ENCODE measurements at regions not wholly inside any gene's neighbourhood (a gene's known extent, or its start where the extent isn't known, plus 50 kb on each side); places are given as distances from the start of the nearest gene placed in this dataset.

DNA sequence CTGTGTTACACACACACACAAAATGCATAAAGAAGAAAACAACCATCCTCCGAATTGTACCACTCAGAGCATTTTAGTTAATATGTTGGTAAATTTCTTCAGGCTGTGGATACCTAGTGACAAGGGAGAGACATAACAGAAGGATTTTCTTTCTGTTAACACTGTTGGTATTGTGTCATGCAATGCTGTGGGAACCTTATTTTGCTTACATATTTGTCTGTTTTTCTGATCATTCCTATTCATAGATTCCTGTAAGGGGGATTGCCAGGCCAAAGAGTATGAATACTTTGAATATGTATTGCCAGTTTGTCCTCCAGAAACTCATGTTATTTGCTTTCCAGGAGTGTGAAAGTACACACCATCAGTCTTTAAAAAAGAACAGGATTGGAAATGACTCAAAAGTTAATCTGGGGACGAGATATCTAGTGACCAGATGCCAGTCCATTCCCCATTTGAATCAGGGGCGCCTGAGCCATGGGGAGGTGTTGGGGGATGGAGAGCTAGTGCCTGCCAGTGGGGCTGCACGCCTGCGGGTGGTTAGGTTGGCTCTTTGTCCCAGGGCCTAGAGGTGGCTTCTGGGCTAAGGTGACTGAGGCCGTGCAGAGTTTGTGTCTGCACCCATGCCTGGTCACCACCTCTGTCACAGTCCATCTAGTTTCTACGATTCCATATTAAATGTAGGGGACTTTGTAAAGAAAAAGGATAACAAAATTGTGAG, 142.0 kb downstream of the PTPN20 start:
- DNase-seq (ENCODE audit: low spot score): no peak

DNA sequence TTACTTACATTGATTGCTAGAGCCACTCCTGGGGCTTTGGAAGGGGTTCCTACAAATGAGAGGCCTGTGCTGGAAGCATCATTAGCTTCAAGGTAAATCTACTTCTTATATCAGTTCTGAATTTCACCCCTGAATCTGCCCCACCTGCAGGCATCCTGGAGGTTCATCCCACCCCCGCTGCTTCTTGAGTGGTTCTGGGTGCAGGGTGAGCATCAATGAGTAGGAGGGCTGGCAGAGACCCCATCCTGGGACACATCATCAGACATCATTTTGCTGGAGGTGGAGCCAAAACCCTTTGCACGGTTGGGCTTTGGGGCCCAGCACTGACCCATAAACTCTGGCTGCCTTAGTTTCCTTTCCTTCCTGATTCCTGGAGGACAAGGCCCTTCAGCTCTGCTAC, 143.7 kb downstream of the PTPN20 start:
- no peak for DNase-seq (ENCODE audit: low spot score)

- no peak for DNase-seq (ENCODE audit: low spot score)
Observed at GRCh38 chr10:47055386-47056246, 144.4 kb downstream of the PTPN20 start.

GRCh38 chr10:47056247-47056510, 145.0 kb downstream of the PTPN20 start:
- DNase-seq (ENCODE audit: low spot score): no peak

- DNase-seq (ENCODE audit: low spot score): no peak
Observed at GRCh38 chr10:47057471-47057870, 146.2 kb downstream of the PTPN20 start.

- no peak for DNase-seq (ENCODE audit: low spot score)
Observed at GRCh38 chr10:47058032-47058702, 146.9 kb downstream of the PTPN20 start.

GRCh38 chr10:47058961-47059391, 147.7 kb downstream of the PTPN20 start:
- no peak for DNase-seq (ENCODE audit: low spot score)

DNA sequence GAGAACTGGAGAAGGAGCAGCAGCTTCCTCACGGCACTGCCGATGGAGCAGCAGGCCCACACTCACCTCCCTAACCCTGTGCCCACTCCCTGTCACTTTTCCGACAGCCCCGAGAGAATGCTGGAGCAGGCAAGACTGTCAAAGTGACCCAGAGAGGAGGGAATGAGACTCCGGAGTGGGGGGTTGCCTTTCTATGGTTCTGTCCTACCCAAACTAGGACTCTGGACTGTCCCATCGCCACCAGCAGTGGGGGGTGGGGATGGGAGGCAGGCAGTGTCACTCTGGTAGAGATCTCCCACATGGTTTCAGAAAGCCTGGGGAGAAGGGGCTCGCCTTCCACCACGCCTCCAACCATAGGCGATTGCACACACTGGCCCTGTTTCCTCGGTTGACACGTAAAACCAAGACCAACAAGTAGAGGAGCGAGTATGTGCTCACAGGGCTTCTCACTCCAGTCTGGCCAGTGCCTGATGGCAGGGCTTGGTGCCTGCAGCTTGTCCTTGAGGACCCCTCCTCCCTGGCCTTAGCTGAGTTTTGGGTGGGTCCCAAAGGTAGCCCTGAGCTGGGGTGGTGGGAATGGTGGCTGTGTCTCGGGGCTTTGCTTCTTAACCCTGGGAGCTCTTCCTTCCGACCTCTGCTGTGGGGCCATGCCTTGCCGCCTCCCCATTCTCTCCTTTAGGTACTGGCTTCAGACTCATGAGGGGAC, 148.5 kb downstream of the PTPN20 start:
- no peak for DNase-seq (ENCODE audit: low spot score)

DNA sequence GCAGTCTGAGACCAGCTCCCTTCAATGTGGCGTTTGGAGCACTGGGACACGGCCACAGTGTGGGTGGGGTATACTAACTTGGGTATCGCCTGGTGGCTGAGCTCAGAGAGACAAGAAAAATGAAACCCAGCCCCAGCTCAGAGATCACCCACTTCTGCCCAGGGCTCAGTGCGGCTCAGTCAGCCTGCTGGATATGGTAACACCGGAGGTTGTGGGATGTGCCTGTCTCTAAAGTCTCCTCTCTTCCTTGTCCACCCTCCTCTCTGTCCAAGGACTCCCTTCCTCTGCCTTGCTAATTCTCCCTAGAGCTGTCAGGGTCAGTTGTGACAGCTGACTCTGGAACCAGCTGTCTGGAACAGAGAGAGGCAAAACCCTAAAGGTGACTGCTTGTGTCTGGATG, 149.1 kb downstream of the PTPN20 start:
- DNase-seq (ENCODE audit: low spot score): no peak

GRCh38 chr10:47060993-47061500, 149.8 kb downstream of the PTPN20 start:
- DNase-seq (ENCODE audit: low spot score): no peak

- no peak for DNase-seq (ENCODE audit: low spot score)
Observed at GRCh38 chr10:47061776-47062175, 150.5 kb downstream of the PTPN20 start.

DNA sequence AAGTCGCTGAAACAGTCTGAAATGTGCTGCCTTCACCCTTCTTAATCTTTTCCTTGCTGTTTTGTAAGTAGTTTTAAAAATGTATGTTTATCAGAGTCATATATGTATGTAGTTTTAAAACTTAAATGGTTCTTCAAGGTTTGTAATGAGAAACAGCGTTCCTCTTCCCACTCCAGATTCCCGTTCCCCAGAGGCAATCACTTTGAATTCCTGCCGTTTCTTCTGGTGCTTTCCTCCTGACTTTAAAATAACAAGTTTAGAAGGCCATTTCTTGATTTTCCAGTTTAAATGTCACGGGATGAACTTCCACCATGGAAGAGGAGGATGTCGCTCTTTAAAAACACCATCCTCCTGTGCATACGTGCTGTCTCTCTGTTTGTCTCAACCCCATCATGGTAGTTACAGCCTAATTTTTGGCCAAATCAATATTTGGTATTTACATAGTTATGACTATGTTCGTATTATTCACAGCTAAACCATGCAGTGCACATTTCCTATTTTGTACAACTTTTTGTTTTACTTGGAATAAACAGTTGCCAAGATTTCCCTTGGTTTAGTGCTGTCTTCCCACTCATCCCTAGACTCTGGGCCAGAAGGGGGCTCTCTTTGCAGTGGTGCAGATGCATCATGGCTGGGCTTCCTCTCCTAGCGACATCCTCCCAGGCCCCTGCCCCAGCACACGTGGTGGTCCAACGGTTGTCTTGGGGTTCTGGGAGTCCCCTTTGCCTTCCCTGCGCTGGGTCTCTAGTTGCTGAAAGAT, 151.4 kb downstream of the PTPN20 start:
- no peak for DNase-seq (ENCODE audit: low spot score)

DNA sequence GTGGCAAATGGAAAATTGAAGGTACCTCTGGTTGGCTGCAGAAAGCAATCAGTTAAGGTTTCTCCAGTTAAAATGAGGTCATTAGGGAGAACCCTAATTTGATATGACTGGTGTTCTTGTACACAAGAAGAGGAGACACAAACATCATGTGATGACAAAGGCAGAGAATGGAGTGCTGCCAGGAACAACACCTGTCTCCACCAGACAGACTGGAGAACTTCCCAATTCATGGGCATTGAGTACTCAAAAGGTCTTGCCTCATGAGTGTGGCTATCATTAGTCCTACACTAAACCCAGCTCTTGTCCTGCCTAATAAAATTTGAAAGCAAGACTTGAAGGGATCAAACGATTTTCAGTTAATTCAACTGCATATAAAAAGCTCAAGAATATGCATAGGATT, 152.6 kb downstream of the PTPN20 start:
- no peak for DNase-seq (ENCODE audit: low spot score)

DNA sequence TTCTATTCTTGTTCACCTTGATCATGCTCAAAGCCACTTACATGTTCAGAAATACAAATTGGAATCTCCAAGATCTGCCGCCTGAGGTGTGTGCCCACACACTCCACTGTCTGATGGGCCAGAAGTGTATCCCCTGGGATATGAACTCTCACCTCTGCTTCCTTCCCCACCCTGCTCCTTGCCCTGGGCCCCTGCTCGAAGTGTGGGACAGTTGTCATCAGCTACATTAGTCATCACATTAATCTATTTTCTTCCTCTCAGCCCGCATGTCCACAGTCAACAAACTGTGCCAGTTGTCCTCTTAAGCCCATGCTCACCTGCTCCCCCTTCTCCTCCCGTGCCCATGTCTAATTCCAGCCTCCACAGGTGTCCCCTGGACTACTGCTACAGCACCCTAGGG, 154.7 kb downstream of the PTPN20 start:
- DNase-seq (ENCODE audit: low spot score): no peak

DNA sequence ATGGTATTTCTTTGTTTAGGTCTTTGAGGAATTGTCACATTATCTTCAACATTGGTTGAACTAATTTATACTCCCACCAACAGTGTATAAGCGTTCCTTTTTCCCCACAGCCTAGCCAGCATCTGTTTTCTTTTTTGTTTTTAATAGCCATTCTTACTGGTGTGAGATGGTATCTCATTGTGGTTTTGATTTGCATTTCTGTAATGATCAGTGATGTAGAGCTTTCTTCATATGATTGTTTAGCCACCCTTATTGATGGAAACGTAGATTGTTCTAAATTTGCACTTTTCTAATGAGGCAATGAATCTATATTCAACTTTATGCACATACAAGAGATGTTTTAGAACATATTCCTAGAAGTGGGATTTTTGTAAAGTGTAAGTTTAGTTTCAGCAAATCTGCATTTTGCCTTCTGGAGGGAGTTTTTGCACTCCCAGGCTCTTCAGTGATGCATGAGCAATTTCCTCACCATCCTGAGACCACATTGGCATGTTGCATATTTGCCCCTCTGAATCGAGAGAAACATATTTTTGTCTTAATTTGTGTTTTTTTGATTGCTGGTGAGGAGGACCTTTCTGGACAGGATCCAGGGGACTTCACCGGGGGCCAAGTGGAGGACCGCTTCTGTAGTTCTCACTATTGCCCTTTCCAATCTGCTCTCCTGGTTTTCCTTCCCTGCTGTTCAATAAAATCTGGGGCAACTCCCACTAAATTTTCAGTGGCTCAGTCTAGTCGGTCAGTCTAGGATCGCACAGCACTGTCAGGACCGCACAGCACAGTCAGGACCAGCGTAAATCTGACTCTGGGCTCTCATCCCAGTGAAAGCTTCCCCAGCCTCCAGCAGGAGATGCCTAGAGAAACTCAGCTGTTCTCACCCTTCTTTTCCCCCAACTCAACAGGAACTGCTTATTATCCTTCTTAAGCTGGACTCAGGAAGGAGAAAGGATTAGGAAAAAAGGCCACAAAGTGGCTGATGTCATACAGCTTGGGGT, 157.0 kb downstream of the PTPN20 start:
- DNase-seq (ENCODE audit: low spot score): no peak

GRCh38 chr10:47070541-47070940, 159.3 kb downstream of the PTPN20 start:
- no peak for DNase-seq (ENCODE audit: low spot score)

GRCh38 chr10:47071891-47072290, 160.7 kb downstream of the PTPN20 start:
- no peak for DNase-seq (ENCODE audit: low spot score)

DNA sequence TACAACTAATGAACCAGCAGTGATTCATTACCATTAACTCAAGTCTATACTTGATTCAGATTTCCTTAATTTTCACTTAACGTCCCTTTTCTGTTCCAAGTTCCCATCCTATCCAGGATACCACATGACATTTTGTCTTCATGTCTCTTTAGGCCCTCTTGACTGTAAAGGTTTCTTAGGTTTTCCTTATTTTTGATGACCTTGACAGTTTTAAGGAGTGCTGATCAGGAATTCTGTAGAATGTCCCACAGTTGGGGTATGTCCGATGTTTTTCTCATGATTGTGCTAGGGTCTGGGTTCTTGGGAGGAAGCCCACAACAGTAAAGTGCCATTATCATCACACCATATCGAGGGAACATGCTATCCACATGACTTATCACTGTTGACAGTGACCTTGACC, 162.7 kb downstream of the PTPN20 start:
- DNase-seq (ENCODE audit: low spot score): no peak

DNA sequence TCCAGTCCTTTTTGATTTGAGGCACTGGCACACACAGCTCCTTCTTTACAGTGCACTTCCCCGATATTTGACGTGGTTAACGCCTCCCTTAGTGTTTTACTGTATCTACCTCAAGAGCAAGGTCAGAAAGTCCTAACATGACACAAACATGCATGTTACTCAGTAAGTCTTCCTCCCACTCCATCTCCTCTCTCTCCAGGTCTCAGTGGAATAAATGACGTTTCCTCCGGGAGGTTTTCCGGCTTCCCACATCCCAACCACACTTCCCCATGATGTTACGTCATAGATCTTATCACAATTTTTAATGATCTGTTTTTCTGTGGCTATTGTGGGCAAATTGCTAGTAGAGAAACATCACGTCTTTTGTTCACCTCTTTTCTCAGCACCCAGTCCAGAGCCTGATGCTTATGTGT, 165.7 kb downstream of the PTPN20 start:
- peak; percentile 3 for DNase-seq (ENCODE audit: low spot score)

DNA sequence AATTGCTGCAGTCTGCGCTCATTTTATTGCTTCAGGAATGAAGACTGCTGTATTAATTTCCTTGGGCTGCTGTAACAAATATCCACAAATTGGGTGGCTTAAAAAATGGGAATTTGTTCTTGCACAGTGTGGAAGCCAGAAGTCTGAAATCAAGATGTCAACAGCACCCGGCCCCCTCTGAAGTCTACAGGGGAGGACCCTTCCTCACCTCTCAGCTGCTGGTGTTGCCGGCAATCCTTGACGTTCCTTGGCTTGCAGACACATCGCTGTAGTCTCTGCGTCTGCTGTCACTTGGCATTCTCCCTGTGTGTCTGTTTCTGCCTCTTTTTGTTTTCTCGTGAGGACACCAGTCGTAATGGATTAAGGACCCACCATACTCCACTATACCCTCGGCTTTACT, 166.2 kb downstream of the PTPN20 start:
- DNase-seq (ENCODE audit: low spot score): no peak
